Activated T-cell treated with anti-CD3 and anti-CD28 coated beads, Interleukin-2, amount 50 U/mL, for 72 hours (primary cell): ENCODE measurements at regions not wholly inside any gene's neighbourhood (a gene's known extent, or its start where the extent isn't known, plus 50 kb on each side); places are given as distances from the start of the nearest gene placed in this dataset.

Experiments
- ATAC-seq, 2 donors: fragments of 150-1000 bp; cut with Tn5 transposase; replicated peaks in 1 of 2; 2 replicates each; pipeline ENCODE4 v1.10.0; 2021; ENCODE audit warnings: moderate library complexity in 2 of 2, mild to moderate bottlenecking in 1 of 2
- DNase-seq, 2 donors: peaks; one replicate each; pipeline ENCODE4 v3.0.0; 2021 to 2022; ENCODE audit warnings: mixed read lengths in 1 of 2
- H3K27ac Mint-ChIP-seq: one replicate; pipeline ENCODE4 v1.8.0; 2022; ENCODE audit warnings: mild to moderate bottlenecking, moderate library complexity, mixed read lengths
- H3K27me3 Mint-ChIP-seq: one replicate; pipeline ENCODE4 v1.8.0; 2022; ENCODE audit warnings: low read depth, mixed read lengths
- H3K36me3 Mint-ChIP-seq, 2 donors: one replicate each; pipeline ENCODE4 v1.8.0; 2022; ENCODE audit warnings: mixed read lengths in 2 of 2, mild to moderate bottlenecking in 1 of 2; ENCODE audit not compliant: insufficient read depth in 2 of 2
- H3K4me1 Mint-ChIP-seq: one replicate; pipeline ENCODE4 v1.8.0; 2022; ENCODE audit warnings: low read depth, mixed read lengths
- H3K4me3 Mint-ChIP-seq, 2 donors: one replicate each; pipeline ENCODE4 v1.8.0; 2022; ENCODE audit warnings: mild to moderate bottlenecking in 2 of 2, mixed read lengths in 2 of 2, moderate library complexity in 2 of 2
- H3K9me3 Mint-ChIP-seq, 2 donors: one replicate each; pipeline ENCODE4 v1.8.0; 2022; ENCODE audit warnings: mixed read lengths in 2 of 2

DNA sequence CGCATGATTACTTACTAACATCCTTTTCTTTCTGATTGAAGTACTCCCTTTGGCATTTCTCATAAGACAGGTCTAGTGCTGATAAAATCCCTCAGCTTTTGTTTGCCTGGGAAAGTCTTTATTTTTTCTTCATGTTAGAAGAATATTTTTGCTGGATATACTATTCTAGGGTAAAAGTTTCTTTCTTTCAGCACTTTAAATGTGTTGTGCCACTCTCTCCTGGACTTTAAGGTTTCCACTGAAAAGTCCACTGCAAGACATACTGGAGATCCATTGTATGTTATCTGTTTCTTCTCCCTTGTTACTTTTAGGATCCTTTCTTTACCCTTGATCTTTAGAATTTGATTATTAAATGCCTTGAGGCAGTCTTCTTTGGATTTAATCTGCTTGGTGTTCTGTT, 796.7 kb downstream of the UQCRFS1 start:
- ATAC-seq (no peak), DNase-seq (no peak)
- Mint-ChIP-seq H3K4me3 (no peak overlapping the region), H3K9me3 (no peaks in the 10 kb centered on the region), H3K4me1 (no peaks in the 10 kb centered on the region), H3K36me3 (no peaks in the 10 kb centered on the region), H3K27ac (no peak overlapping the region), H3K27me3 (no peaks in the 10 kb centered on the region)

DNA sequence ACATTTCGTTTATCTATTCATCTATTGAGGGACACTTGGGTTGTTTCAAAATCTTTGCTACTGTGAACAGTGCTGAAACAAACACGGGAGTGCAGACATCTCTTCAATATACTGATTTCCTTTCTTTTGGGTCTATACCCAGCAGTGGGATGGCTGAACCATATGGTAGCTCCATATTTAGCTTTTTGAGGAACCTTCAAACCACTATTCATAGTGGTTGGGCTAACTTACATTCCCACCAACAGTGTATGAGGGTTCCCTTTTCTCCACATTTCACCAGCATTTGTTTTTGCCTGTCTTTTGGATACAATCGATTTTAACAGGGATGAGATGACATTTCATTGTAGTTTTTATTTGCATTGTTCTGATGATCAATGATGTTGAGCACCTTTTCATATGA, 798.2 kb downstream of the UQCRFS1 start:
- no peaks in the 10 kb centered on the region for H3K9me3 Mint-ChIP-seq
- no peak for ATAC-seq
- no peak overlapping the region for H3K27ac Mint-ChIP-seq
- no peaks in the 10 kb centered on the region for H3K27me3 Mint-ChIP-seq
- no peak overlapping the region for H3K4me3 Mint-ChIP-seq
- no peaks in the 10 kb centered on the region for H3K36me3 Mint-ChIP-seq
- H3K4me1 Mint-ChIP-seq: no peaks in the 10 kb centered on the region
- no peak for DNase-seq

DNA sequence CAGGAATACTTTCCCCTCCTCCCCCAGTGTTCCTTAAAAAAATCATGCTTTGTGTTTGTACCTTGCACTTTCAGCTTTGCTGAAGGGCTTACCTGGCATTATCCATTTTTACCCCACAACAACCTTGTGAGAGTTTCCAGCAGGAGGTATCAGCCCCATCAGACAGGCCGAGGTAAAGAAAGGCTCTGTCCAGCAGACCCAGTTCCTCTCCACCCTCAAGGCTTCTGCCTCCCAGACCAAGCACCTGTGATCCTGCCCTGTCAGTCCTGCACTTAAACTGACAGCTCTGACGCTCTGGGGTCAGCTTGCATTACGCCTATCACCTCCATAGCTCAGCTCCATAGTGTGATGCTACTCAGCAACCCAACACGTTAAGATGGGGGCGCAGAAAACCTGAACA, 803.1 kb downstream of the UQCRFS1 start:
- H3K9me3 Mint-ChIP-seq: no peaks in the 10 kb centered on the region
- DNase-seq (no peak), ATAC-seq (no peak)
- peaks cover 7% of the 10 kb centered on the region for H3K27me3 Mint-ChIP-seq
- H3K4me3 Mint-ChIP-seq: no peak overlapping the region
- no peaks in the 10 kb centered on the region for H3K4me1 Mint-ChIP-seq
- H3K27ac Mint-ChIP-seq: no peak overlapping the region
- H3K36me3 Mint-ChIP-seq: no peaks in the 10 kb centered on the region

DNA sequence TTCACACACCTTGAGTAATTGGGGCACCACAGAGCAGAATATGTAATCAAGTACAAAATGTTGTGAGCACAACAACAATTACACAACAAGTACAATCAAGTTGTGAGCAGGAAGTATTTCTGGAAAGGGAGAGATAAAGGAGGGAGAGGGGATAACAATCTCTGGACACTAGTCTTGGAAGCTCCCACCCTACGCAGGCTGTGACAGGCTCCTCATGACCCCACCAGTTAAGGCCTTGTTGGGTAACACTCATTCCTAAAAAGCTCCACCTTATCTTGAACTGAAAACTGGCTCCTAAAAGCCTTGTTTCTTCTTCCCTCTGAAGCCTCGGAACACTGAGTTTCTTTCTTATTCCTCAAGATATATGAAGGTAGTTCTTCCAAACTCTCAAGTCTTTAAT, 806.0 kb downstream of the UQCRFS1 start:
- no peaks in the 10 kb centered on the region for H3K4me1 Mint-ChIP-seq
- H3K9me3 Mint-ChIP-seq: peaks cover 0 to 2% of the 10 kb centered on the region in 2 donors
- no peak overlapping the region for H3K27ac Mint-ChIP-seq
- peaks cover 7% of the 10 kb centered on the region for H3K27me3 Mint-ChIP-seq
- DNase-seq: no peak
- no peak overlapping the region for H3K4me3 Mint-ChIP-seq
- no peak for ATAC-seq
- H3K36me3 Mint-ChIP-seq: peaks cover 0 to 2% of the 10 kb centered on the region in 2 donors

DNA sequence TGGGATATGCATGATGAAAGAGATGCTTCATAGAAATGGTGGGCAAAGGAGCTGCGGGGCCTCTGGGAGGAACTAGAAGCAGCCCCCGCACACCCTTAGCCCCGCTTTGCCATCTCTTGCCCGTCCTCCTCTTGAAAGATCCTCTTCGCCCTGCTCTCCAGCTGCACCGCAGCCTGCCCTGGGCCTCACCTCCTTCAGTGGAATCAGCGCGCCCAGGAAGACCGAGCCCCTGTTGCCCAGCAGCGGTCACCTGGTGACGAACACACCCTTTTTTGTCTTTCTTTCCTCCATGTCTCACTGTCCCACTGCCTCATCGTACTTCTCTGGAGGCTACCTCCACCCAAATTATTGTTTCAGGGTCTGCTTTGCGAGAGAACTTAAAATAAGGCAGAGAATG, 807.6 kb downstream of the UQCRFS1 start:
- H3K27ac Mint-ChIP-seq: no peak overlapping the region
- no peak overlapping the region for H3K4me3 Mint-ChIP-seq
- H3K27me3 Mint-ChIP-seq: peaks cover 7% of the 10 kb centered on the region
- DNase-seq: no peak
- peaks cover 0 to 2% of the 10 kb centered on the region in 2 donors for H3K36me3 Mint-ChIP-seq
- no peaks in the 10 kb centered on the region for H3K4me1 Mint-ChIP-seq
- H3K9me3 Mint-ChIP-seq: peaks cover 0 to 2% of the 10 kb centered on the region in 2 donors
- ATAC-seq: no peak

DNA sequence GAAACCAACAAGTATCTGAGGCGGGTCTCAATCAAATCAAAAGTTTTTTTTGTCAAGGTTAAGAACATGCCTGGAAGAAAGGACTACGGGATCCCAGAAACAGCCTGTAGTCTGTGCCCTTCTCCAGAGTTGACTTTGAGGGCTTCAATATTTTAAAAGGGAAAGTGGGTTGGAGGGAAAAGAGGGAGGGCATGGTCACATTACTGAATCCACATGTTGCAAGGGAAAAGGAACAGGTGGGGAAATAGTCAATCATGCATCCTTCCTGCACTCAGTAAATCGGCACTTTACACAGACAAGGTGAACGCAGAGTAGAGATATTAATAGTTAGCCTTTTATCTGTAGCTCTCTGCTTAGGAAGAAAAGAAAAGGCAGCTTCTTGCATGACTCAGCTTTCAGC, 808.5 kb downstream of the UQCRFS1 start:
- Mint-ChIP-seq H3K36me3 (peaks cover under 1 to 2% of the 10 kb centered on the region in 2 donors), H3K27me3 (peaks cover 7% of the 10 kb centered on the region), H3K4me3 (no peak overlapping the region), H3K9me3 (peaks cover 1 to 3% of the 10 kb centered on the region in 2 donors), H3K4me1 (no peaks in the 10 kb centered on the region), H3K27ac (no peak overlapping the region)
- ATAC-seq (no peak), DNase-seq (no peak)

DNA sequence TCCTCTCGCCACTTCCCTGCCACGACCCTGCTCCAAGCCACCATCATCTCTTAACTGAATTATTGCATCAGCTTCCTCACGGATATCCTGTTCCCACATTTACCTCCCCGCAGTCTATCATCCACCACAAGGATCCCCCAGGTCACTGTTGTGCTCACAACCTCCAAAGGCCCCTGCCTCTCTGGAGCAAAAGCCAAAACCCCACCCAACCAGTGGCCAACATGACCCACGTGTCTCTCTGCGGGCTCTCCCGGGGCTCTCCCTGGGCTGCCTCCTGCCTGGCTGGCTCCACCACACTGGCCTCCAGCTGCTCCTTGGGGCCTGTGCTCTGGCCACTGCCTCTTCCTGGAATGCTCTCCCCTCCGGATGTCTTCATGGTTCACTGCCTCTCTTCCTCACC, 809.3 kb downstream of the UQCRFS1 start:
- H3K4me1 Mint-ChIP-seq: no peaks in the 10 kb centered on the region
- no peak overlapping the region for H3K27ac Mint-ChIP-seq
- no peak for ATAC-seq
- H3K4me3 Mint-ChIP-seq: no peak overlapping the region
- H3K27me3 Mint-ChIP-seq: peaks cover 7% of the 10 kb centered on the region
- DNase-seq: no peak
- H3K9me3 Mint-ChIP-seq: peaks cover 3 to 5% of the 10 kb centered on the region in 2 donors
- peaks cover 2% of the 10 kb centered on the region in 2 donors for H3K36me3 Mint-ChIP-seq

DNA sequence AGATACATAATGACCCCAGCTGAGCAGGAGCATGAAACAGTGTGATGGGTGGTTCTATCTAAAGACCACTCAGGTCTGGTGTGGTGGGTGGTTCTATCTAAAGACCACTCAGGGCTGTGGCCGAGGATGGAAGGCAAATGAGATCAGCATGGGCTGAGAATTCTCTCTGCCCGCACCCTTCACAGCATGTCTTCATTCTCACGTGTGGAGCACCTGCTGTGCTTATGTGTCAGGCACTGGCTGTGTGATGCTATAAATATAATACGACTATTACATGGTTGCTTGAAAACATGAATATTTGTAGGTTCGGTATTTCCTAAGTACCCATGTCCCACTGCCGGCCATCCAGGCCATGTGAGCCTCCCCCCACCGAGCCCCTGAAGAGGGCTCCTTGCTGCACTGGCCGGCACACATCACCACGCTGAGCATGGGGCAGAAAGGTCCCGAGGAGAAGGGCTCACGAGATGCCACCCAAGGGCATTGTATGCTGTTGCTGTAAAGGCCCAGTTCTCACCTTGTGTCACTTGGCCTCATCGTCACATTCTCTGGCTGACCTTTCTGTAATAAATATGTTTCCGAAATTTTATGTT, 810.2 kb downstream of the UQCRFS1 start:
- H3K36me3 Mint-ChIP-seq: peaks cover 2% of the 10 kb centered on the region in 2 donors
- ATAC-seq (no peak), DNase-seq (no peak)
- no peak overlapping the region for H3K4me3 Mint-ChIP-seq
- H3K9me3 Mint-ChIP-seq: peaks cover 3 to 5% of the 10 kb centered on the region in 2 donors
- peaks cover 7% of the 10 kb centered on the region for H3K27me3 Mint-ChIP-seq
- no peak overlapping the region for H3K27ac Mint-ChIP-seq
- no peaks in the 10 kb centered on the region for H3K4me1 Mint-ChIP-seq

DNA sequence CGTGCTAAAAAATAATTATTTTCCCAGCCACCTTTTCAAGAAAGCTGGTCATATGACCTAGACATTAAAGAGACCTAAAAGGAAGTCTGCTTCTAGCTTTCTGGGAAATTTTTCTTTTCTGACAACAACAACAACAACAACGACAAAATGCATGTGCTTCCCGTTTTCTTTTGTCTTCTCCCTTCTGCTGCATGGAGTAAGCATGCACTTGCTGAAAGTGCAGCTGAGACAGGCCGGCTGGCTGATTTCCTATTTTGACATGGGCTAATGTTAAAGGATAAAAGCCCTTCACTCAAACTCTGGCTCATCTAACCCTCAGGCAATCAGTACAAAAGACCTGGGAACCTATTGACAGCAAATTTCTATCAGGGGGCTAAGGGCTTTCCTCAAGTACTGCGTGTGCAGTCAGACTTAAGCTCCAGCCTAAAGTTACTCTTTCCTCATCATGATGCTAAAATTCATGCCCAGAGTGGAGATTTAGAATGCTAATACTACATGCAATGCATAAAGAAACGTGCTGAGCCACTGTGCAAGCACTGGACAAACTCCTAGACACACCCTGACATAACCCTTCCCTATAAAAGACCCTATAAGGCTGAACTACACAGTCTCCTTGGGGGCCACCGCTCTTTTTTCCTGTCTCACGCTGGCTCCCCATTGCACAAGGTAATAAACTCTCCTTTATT, 811.1 kb downstream of the UQCRFS1 start:
- Mint-ChIP-seq H3K36me3 (peaks cover 2% of the 10 kb centered on the region in 2 donors), H3K4me3 (no peak overlapping the region), H3K27ac (no peak overlapping the region), H3K27me3 (peaks cover 7% of the 10 kb centered on the region), H3K9me3 (peaks cover 3 to 5% of the 10 kb centered on the region in 2 donors), H3K4me1 (no peaks in the 10 kb centered on the region)
- no peak for ATAC-seq
- DNase-seq: no peak

DNA sequence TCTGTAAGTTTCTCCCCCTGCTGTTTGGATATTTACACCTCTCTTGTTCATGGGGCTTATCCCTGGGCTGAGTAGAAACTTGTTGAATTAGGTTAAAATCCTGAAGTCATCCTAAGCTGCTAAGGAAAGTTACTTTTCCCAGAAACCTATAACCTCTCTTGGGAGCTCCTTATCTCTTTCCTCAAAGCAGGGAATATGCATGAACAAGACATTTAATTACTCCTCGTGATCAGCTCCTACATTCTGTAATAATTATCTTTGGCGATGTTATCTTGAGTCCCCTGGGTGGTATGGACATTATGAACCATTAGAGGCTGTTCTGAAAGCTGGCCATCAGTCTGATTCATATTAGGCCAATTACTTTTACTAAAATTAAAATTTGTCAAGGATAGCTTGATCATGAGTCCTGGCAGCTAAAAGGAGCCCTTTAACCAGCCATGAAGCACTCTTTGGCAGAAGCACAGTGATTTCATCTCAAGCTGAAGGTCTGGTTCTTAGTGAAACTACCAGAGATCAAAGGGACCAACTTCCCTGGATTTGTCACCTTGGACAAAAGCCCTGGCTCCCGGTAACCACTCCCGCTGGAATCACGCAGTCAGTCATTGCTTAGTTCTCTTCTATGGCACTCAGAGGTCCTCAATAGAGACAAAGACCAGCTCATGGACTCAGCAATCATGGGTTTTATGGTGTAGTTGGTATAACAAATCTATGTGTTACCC, 811.8 kb downstream of the UQCRFS1 start:
- Mint-ChIP-seq H3K4me1 (no peaks in the 10 kb centered on the region), H3K27ac (no peak overlapping the region), H3K4me3 (no peak overlapping the region), H3K9me3 (peaks cover 3 to 5% of the 10 kb centered on the region in 2 donors), H3K36me3 (peaks cover 2% of the 10 kb centered on the region in 2 donors), H3K27me3 (peaks cover 7% of the 10 kb centered on the region)
- DNase-seq (no peak), ATAC-seq (no peak)

DNA sequence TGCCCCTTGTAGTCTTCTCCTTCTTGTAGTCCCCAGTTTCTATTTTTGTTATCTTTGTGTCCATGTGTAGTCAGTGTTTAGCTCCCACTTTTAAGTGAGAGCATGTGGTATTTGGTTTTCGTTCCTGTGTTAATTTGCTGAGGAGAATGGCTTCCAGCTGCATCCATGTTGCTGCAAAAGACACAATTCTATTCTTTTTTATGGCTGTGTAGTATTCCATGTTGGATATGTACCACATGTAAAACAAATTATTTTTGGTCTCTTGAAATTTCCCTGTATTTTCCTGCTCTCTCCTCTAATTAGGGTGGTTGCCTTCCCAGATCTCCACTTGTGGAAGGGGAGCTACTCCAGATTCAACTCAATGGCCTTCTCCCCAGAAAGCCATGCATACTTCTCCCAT, 813.8 kb downstream of the UQCRFS1 start:
- H3K27ac Mint-ChIP-seq: no peak overlapping the region
- peaks cover 3 to 5% of the 10 kb centered on the region in 2 donors for H3K9me3 Mint-ChIP-seq

DNA sequence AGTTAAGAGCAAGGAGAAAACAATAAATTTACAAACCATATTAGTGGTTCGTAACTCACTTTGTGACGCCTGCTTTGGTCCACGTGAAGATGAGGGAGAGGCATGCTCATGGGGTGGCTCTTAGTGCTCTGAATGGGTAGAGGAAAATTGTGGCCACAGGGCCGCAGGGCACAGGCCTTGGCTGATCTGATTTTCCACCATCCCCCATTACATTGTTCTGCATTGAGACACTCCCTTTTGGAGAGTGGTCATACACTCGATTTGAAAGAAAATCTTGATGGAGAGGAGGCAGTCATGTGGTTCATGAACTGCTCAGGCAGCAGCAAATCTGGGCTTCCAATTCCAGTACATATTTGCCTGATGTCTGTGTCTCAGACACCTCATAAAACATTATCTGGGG, 815.2 kb downstream of the UQCRFS1 start:
- Mint-ChIP-seq H3K27me3 (no peaks in the 10 kb centered on the region), H3K9me3 (peaks cover 3% of the 10 kb centered on the region in 2 donors), H3K4me1 (peaks cover 5% of the 10 kb centered on the region), H3K27ac (no peak overlapping the region), H3K36me3 (peaks cover 0 to 2% of the 10 kb centered on the region in 2 donors), H3K4me3 (no peak overlapping the region)
- DNase-seq: no peak
- no peak for ATAC-seq

More for the DNA sequence above, 813.8 kb downstream of the UQCRFS1 start:
- Mint-ChIP-seq H3K27me3 (no peaks in the 10 kb centered on the region), H3K4me1 (no peaks in the 10 kb centered on the region), H3K36me3 (peaks cover 2% of the 10 kb centered on the region in 2 donors), H3K4me3 (no peak overlapping the region)
- DNase-seq: no peak
- ATAC-seq: no peak

DNA sequence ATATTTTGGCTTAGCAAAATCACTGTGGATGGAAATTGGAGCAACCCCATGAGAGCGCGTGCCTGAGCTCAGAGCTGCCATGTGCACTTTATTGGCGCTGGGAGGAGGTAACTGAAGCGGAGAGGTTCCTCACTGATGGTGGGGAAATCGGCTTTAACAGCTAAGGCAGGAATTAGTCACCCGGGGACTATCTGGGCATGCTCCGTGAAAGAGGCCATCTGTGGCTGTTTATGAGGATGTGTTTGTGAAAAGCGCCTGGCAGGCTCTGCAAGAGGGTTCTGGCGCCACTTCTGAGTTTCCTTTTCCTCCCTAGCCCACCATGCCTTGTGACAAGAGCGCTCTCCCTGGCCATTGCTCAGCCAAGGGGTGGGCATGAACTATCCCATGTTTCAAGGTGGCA, 815.6 kb downstream of the UQCRFS1 start:
- Mint-ChIP-seq H3K4me3 (no peak overlapping the region), H3K27ac (no peak overlapping the region), H3K9me3 (peaks cover 3% of the 10 kb centered on the region in 2 donors), H3K4me1 (peaks cover 5% of the 10 kb centered on the region), H3K36me3 (peaks cover 0 to 2% of the 10 kb centered on the region in 2 donors), H3K27me3 (no peaks in the 10 kb centered on the region)
- ATAC-seq (no peak), DNase-seq (no peak)
